ENCODE measurements at regions not wholly inside any gene's neighbourhood (a gene's known extent, or its start where the extent isn't known, plus 50 kb on each side); places are given as distances from the start of the nearest gene placed in this dataset.
"Not testable (repeated sequence)": the region's sequence is repeated elsewhere in the genome, so short reads cannot be mapped to it uniquely, and the experiment has no call there.

DNA sequence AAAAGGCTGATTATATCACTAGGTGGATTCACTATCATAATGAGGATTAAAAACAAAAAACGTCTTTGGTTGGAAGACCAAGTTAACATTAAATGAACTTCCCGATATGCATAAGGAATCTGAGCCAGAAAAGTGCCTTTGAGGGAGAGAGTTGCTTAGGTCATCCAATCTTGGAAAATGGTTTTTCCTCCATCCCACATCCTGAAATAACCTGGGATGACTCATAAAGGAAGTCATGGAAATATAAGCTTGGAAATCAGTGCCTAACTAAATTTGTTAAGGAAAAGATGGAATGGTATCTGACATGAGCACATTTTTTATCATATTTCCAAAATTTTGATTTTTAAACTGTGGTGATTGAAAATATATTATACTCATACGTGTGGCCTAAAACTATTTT is 66.0 kb downstream of the KBTBD8 start:
- no peak for DNase-seq (ENCODE audit: low read depth)

DNA sequence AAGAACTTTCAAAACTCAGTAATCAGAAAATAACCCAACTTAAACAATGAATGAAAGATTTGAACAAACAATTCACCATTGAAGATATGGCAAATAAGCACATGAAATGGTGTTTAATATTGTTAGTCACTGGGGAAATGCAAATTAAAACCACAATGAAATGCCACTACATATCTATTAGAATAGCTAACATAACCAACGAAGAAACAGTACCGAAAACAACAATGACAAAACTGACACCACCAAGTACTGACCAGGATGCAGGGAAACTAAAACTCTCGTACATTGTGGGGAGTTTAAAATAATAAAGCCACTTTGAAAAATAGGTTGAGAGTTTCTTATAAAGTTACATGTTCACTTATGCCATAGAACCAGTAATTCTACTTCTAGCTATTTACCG is 69.1 kb downstream of the KBTBD8 start:
- no peak for DNase-seq (ENCODE audit: low read depth)

DNA sequence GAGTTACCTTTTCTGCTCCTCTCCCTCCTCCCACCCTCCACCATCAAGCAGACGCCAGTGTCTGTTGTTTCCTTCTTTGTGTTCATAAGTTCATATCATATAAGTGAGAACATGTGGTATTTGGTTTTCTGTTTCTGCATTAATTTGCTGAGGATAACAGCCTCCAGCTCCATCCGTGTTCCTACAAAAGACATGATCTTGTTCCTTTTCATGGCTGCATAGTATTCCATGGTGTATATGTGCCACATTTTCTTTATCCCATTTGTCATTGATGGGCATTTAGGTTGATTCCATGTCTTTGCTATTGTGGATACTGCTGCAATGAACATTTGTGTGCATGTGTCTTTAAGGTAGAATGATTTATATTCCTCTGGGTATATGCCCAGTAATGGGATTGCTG is 74.5 kb downstream of the KBTBD8 start:
- DNase-seq (ENCODE audit: low read depth): not testable (repeated sequence)

DNA sequence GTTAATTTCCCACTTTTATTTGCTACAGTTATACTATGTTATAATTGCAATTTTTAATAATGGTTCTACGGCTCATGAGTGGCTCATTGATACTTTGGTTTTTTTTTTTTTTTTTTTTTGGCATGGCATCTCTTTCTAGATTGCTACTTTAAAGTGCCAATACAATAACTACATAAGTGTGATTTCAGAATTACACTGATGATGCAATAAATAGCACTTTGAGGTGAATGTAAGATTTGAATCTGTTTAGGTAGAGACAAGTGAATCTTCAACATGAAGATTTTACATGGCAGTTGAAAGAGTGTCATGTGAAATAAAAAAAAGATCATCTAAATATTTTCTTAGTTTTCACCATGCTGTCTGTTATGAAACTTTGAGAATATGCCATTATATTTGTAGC is 75.7 kb downstream of the KBTBD8 start:
- no peak for DNase-seq (ENCODE audit: low read depth)

DNA sequence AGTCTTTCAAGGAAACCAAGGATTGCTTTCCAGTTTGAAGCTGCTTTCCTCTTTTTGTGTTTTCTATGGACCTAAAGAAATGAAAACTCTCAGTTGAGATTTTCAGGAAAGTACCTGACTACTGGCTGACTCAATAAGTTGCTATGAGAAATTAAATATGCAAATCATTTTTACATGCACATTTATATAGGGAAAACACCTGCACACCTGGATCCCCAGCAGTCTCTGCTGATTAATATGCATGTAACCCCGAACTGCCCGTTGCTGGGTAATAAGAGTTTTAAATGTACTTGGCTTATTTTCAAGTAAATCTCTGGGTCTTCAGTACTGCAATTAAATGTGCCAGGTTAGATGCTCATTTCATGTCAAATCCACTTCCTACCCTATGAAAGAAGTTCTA is 77.2 kb downstream of the KBTBD8 start:
- no peak for DNase-seq (ENCODE audit: low read depth)

DNA sequence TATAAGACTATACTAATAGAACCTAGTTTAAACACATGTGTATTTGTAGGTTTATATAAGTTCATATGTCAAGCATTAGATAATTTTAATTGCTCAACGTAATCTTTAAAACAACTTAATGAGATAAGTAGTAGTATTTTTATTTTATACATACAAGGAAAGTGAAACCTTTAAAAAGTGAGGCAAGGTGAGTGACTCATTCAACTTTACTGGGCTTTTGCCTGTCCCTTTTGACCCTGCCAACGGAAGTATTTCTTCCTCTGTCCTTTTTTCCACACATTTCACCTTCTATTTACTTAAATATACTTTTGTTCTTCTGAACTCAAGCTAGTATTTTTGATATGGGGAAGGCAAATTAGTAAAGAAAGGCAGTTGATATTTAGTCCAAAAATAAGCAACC is 78.5 kb downstream of the KBTBD8 start:
- DNase-seq (ENCODE audit: low read depth): no peak

DNA sequence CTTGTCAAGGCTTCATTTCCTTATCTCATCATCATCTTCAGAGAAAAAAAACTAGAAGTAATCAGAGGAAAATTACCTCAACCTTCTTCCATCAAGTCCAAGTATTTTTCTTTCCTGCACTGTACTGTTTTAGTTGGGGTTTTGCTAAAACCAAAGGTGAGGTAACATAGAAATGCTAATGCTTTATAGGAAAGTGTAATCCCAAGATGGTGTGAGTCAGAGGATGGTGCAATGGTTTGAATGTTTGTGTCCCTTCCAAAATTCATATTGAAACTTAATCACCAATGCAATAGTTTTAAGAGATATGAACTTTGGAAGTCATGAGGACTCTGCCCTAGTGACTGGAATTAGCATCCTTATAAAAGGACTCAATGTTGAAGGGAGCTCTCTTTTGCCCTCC is 79.5 kb downstream of the KBTBD8 start:
- DNase-seq (ENCODE audit: low read depth): no peak

DNA sequence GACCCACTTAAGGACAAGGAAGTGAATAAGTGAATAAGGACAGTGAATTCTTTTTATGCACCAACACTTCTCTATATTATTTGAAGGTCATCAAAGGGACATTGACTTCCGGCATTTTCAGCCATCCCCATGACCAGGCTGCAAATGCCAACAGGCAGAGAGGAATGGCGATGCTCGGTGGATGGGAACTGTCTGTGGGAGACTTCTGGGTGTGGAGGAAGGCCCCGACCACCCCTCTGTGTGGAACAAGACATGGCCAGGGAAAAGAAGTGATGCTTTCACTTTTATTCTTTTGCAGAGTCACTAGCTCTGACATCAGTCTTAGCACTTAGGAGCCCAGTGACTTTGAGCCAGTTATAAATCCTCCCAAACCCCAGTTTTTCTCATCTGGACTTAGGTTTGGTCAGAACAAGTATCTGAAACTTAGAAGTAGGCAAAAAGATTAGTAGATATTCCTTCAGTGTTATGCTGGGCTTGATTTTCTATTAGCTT is 84.5 kb downstream of the KBTBD8 start:
- no peak for DNase-seq (ENCODE audit: low read depth)

DNA sequence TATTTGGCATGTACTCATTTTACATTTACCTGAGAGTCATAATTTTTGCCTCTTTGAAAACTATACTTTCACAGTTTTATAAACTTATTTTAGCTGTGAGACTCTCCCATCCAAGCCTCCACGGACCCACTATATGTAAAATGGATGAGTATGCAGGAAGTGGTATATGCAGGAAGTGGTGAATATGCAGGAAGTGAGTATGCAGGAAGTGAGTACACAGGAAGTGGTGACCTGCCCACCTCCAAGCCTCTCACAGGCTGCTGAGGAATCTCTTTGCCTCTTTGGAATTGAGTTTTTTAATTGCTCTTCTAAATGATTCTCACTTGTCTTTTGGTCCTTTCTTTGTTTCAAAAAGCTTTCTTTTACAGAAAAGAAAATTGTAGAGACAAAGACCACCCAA is 85.2 kb downstream of the KBTBD8 start:
- peak; percentile 39 for DNase-seq (ENCODE audit: low read depth)

DNA sequence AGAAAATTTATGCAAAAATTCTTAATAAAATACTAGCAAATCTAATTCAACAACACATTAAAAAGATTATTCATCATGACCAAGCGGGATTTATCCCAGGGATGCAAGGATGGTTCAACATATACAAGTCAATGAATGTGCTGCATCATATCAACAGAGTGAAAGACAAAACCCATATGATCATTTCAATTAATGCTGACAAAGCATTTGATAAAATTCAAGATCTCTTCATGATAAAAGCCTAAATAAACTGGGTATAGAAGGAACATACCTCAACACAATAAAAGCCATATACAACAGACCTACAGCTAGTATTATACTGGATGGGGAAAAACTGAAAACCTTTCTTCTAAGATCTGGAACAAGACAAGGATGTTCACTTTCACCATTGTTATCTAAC is 89.7 kb downstream of the KBTBD8 start:
- no peak for DNase-seq (ENCODE audit: low read depth)

DNA sequence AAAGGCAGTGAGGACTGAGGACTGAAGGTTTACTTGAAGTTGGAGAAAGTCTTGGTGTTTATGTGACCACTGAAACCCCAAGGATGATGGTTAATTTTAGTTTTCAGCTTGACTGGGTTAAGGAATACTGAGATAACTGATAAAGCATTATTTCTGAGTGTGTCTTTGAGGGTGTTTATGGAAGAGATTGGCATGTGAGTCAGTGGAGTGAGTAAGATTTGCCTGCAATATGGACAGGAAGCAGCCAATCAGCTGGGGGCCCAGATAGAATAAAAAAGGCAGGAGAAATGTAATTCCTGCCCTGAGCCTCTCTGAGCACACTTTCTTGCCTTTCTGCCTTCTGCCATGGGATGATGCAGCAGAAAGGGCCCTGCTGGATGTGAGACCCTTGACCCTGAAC is 92.4 kb downstream of the KBTBD8 start:
- no peak for DNase-seq (ENCODE audit: low read depth)

DNA sequence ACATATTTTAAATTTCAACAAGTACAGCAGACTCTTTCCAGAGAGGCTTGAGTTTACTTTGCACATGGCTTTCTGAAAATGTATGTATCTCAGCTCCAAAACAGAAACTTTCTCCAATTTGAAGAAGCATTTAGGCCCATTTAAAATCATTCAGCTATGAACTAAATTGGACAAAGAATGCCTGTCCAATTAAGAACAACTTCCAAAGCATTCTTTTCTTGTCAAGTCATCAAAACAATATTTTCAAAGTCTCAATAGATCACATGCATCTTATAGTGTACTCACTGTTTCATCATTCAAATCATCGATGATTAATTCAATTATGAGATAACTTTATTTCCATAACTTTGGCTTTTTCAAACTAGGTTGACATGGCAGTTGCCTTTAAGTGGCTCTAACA is 95.2 kb downstream of the KBTBD8 start:
- no peak for DNase-seq (ENCODE audit: low read depth)

DNA sequence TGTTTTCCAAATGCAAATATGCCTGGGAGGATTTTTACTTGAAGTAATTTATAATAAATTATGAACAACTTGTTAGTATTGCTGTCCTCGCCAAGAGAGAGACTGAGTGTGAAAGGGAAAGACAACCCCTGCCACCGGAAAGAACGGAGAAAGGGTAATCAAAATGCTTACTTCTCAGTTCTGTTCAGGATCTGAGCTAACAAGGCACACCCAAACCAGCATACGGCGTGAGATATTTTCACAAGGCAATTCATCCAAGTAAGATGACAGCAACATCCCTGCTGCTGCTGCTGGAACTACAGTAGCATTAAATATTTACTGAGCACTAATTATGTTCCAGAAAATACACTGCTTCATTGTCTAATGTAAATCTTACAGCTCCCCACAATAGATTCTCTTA is 96.1 kb downstream of the KBTBD8 start:
- DNase-seq (ENCODE audit: low read depth): no peak

DNA sequence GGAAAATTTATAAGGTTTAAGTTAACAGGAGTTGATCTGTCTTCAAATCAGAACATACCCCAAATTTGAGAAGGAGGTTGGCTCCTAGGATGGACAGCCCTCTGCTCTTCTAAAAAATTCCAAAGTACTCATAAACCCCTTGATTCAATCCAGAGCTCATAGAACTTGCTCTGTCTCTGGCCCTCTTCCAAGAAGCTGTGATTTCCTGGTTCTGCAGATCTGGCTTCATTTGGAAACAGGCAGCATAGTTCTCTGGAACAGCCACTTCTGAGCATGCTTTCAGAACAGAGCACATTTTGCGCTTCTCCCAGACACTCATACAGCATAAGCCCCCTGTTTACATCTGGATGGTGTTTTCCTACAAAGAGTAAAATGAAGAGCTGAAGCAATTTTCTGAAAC is 96.7 kb downstream of the KBTBD8 start:
- no peak for DNase-seq (ENCODE audit: low read depth)

DNA sequence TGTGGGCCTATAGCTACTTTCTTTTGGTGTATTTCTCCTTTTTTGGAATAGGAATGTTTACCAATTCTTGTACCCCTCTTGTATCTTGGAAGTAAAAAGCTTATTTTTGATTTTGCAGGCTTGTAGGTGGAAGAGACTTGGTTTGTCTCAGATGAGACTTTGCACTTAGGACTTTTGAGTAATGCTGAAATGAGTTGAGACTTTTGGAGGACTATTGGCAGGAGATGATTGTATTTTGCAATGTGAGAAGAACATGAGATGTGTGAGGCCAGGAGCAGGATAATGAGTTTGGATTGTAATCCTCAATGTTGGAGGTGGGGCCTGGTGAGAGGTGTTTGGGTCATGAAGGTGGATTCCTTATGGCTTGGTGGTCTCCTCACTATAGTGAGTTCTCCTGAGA is 106.3 kb downstream of the KBTBD8 start:
- no peak for DNase-seq (ENCODE audit: low read depth)

DNA sequence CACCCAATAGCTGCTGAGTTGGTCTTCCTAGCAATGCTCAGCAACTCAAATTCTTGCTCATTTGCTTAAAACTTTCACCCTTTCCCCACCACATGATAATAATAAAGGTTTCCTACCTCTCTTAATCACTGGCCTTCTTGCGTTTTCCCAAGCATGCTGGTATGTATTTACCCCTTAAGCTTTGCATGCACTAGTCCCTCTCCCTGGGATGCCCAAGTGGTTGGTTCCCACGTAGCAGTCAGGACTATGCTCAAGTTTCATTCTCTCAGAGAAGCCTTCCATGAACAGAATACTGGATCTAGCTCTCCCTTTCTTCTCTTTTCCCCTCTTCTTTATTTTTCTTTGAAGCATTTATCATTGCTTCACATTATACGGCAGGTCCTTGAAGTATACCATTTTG is 108.8 kb downstream of the KBTBD8 start:
- DNase-seq (ENCODE audit: low read depth): no peak

DNA sequence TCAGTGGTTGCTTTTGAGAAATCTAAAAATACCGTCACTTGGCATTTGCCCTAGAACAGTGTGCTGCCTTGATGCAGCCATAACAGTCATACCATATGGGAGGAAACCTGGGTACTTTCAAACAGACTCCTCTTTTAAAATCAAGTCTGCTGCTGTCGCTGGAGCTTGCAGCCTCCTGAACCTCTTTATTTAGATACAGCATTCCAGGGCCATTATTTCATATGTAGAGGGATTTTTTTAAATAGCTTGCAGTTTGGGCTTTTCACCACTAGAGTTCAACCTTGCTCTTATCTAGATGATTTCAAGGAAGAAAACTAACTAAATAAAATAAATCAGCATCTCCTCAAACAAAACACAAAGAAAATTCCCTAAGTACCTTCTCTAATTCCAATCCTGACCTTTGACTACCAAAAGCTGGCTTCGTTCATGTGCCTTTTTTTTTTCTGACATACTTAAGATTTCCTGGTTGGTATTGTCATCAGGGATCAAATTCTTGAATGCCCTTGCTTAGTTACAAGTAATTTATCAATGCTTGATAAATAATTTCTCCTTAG is 111.6 kb downstream of the KBTBD8 start:
- no peak for DNase-seq (ENCODE audit: low read depth)

DNA sequence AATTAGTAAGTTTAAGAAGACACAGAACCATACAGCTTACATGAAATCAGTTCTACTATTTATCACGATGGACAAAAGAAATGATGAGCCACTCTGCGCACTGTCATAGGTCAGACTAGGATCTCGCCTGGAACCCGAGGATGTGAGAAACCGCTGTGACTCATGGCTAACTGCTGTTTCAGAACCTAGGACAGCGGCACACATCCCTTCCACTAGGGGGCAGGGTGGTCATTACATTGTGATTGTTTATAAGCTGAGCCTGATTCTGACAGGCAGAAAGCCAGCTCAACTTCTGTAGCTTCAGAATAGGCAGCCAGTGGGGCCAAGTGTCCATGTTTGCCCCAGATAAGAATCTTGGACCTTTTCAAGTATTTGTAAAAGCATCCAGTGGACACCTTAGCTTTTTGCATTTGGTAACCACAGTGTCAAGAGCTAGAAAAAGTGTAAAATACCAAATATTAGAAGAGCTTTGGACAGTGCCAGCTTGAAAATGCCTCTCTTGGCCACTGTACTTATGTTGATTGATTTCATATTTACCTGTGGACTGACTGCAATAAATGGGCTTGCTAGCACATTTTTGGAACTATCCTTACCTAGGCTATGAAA is 115.8 kb downstream of the KBTBD8 start:
- peak; percentile 72 for DNase-seq (ENCODE audit: low read depth)

DNA sequence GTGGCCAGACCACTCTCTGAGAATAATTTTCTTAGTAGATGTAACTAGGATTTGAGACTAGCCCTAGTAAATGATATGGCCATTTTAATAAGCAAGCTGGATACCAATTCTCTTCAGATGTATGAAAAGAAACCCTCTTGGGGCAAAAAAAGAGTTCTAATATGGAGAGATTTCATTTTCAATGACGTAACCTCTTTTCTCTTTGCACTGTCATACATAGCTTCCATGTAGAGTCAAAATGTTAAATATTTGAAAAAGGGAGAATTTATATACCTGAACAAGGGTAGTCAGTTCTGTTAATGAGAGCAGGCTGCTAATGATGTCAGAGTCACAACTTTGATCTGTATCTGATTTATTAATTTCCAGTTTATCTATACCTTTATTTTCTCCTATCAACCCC is 120.0 kb downstream of the KBTBD8 start:
- no peak for DNase-seq (ENCODE audit: low read depth)

DNA sequence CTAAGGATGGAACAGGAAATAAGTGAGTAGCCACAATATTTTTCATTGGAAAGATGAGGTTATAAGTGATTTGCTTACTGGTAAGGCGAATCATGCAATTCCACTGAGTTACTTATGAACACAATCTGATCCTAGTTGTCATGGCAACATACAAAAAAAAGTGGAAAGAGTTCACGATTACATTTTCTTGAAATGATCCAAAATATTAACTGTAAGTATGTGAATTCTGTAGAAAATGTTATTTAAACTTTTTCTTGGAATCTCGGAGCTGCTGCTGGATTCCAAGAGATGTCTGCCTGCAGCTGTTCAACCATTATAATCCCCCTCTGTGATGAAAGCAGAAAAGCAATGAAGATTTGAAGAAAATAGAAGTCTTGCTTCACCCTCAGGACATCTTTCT is 120.5 kb downstream of the KBTBD8 start:
- no peak for DNase-seq (ENCODE audit: low read depth)

DNA sequence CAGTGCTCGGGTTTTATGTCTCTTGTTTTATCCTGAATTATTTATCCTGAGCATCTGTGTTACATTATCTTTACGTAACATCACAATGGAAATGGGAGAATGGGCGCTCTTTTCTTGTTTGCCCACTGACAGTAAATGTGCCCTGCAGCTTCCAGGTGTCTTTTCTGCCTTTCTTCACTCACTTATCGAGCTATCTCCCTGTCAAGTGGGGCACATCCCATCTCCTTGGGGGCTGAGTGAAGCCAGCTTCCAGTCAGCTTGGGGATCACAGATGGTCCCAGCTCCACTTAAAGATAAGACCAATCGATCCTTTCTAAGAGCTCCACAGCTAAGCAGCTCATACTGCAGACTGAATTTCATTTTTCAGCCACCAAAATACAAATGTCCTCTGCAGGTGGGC is 125.8 kb downstream of the KBTBD8 start:
- DNase-seq (ENCODE audit: low read depth): no peak

DNA sequence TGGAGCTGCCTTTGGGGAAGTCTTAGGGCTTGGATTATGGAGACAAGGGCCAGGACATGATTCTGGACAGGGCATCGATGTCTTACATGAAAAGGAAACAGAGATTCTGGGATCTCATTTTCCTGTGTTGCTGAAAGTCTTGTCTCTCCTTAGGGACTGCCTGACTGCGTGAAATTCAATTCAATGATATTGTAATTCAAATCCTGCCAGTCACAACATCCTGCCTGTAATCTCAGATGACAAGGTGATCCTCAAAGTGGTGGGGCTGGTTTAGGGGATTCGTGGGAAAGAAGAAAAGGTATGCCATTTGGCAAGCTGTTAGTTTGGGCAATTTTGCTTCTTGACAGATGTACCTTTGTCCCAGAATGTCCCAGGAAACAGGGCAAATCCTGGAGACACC is 129.1 kb downstream of the KBTBD8 start:
- DNase-seq (ENCODE audit: low read depth): no peak

DNA sequence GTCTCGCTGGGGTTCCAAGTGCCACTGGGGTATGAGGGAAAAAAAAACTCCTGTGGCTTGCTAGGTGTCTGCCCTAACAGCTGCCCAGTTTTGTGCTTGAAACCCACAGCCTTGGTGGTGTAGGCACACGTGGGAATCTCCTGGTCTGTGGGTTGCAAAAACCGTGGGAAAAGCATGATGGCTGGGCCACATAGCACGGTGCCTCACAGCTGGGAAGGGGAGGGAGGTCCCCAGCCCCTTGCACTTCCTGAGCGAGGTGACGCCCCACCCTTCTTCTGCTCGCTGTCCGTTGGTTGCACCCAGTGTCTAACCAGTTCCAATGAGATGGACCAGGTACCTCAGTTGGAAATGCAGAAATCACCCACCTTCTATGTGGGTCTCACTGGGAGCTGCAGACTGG is 144.3 kb downstream of the KBTBD8 start:
- DNase-seq (ENCODE audit: low read depth): no peak

DNA sequence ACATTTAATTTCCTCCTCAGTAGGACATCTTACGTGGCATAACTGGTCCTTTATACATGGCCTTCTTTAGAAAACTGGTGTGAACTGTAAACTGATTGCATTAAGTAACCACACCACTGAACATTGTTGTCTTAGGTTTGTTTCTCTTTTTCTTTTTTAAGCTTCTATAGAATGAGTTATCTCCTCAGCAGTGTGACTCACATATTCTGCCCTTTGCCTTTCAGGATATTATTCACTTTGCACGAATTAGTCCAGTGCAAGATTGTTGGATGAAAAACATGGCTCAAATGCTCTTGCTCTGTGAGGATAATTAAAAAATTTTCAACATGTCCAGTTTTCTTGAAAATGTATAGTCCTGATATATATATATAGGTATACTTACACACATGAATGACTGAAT is 147.6 kb downstream of the KBTBD8 start:
- DNase-seq (ENCODE audit: low read depth): no peak

DNA sequence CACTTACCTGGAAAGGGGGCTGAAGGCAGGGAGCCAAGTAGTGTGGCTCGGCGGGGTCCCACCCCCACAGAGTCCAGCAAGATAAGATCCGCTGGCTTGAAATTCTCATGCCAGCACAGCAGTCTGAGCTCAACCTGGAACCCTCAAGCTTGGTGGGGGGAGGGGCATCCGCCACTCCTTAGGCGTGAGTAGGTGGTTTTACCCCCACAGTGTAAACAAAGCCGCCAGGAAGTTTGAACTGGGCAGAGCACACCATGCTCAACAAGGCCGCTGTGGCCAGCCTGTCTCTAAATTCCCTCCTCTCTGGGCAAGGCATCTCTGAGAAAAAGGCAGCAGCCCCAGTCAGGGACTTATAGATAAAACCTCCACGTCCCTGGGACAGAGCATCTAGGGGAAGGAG is 156.3 kb downstream of the KBTBD8 start:
- DNase-seq (ENCODE audit: low read depth): no peak
